Lung (tissue), 11 donors: ENCODE measurements at regions not wholly inside any gene's neighbourhood (a gene's known extent, or its start where the extent isn't known, plus 50 kb on each side); places are given as distances from the start of the nearest gene placed in this dataset.
A peak's percentile ranks its signal among the peaks of the same experiment; 100 is the strongest.

Experiments used
- ATAC-seq: fragments of 200-7000 bp; cut with Tn5 transposase; one replicate; pipeline ENCODE4 v1.9.1; 2020; ENCODE audit warnings: moderate number of reproducible peaks; ENCODE audit not compliant: insufficient read depth, low FRiP score
- DNase-seq, 3 donors: peaks; one replicate each; pipeline ENCODE4 v3.0.0-alpha.2; 2013 to 2017
- H3K27ac ChIP-seq, 2 donors: one replicate each; pipeline ENCODE4 v1.5.1; 2013; ENCODE audit warnings: mild to moderate bottlenecking in 2 of 2, moderate library complexity in 2 of 2, control low read depth in 1 of 2, inconsistent platforms in 1 of 2, low read depth in 1 of 2, low read length in 1 of 2
- H3K27me3 ChIP-seq, 3 donors: one replicate each; pipeline ENCODE4 v1.5.1; 2013; ENCODE audit warnings: low read length in 2 of 3; ENCODE audit not compliant: control insufficient read depth in 3 of 3, insufficient read depth in 3 of 3
- H3K36me3 ChIP-seq, 4 donors: one replicate each; pipeline ENCODE4 v1.5.1; 2013; ENCODE audit warnings: low read length in 4 of 4, mild to moderate bottlenecking in 1 of 4, moderate library complexity in 1 of 4; ENCODE audit not compliant: control insufficient read depth in 4 of 4, insufficient read depth in 4 of 4
- H3K4me1 ChIP-seq, 5 donors: one replicate each; pipeline ENCODE4 v1.5.1; 2013; ENCODE audit warnings: low read length in 5 of 5, mild to moderate bottlenecking in 2 of 5, moderate library complexity in 1 of 5; ENCODE audit not compliant: control insufficient read depth in 5 of 5, insufficient read depth in 5 of 5
- H3K4me3 ChIP-seq: one replicate; pipeline ENCODE4 v1.5.1; 2013; ENCODE audit warnings: mild to moderate bottlenecking, control low read depth, moderate library complexity
- H3K9ac ChIP-seq, 2 donors: one replicate each; pipeline ENCODE4 v1.5.1; 2013; ENCODE audit warnings: low read length in 2 of 2, control low read depth in 1 of 2; ENCODE audit not compliant: insufficient read depth in 1 of 2
- H3K9me3 ChIP-seq, 4 donors: one replicate each; pipeline ENCODE4 v1.5.1; 2013; ENCODE audit warnings: low read length in 3 of 4, mild to moderate bottlenecking in 1 of 4, moderate library complexity in 1 of 4; ENCODE audit not compliant: control insufficient read depth in 4 of 4, insufficient read depth in 3 of 4
- CTCF ChIP-seq: IDR thresholded peaks from 2 replicates; pipeline ENCODE4 v1.5.1; 2012; ENCODE audit warnings: mild to moderate bottlenecking; ENCODE audit errors: control extremely low read depth, extremely low read depth
- WGBS, 2 donors: extraction: QIAGEN DNeasy Blood & Tissue Kit; methylation state at CpG; one replicate each; pipeline ENCODE4 v1.1.7; 2013; 5-methylcytosine and 5-hydroxymethylcytosine counted together
- donor health status: control.
- donor health status: control.
- donor health status: Bipolar disorder and iron deficiency.
- donor health status: healthy.
- donor health status: DM: yes; HTN: yes; CAD: no.

GRCh38 chr1:83765125-83765524 lies 233.8 kb downstream of the TTLL7 start:
- Histone ChIP-seq H3K9me3 (no peaks in the 10 kb centered on the region), H3K36me3 (no peaks in the 10 kb centered on the region), H3K27me3 (no peaks in the 10 kb centered on the region), H3K4me1 (peaks cover 0 to 50% (median 5%) of the 10 kb centered on the region in 5 donors), H3K4me3 (no peak overlapping the region), H3K9ac (no peak overlapping the region), H3K27ac (no peak overlapping the region)
- ATAC-seq (no peak), DNase-seq (no peak)
- no peak for TF ChIP-seq CTCF
- WGBS, 2 donors = 75 to 84% methylated on average over 3 of the region's 3 CpGs

GRCh38 chr1:83764209-83764608 lies 234.7 kb downstream of the TTLL7 start:
- no peak for ATAC-seq

GRCh38 chr1:83763361-83764095 lies 235.4 kb downstream of the TTLL7 start:
- no peak for TF ChIP-seq CTCF
- DNase-seq = peak in 2 of 3 donors; percentile 56 to 62
- no peak overlapping the region for H3K9ac ChIP-seq
- no peak for ATAC-seq
- no peaks in the 10 kb centered on the region for H3K27me3 ChIP-seq
- no peak overlapping the region for H3K27ac ChIP-seq
- no peaks in the 10 kb centered on the region for H3K9me3 ChIP-seq
- H3K36me3 ChIP-seq = no peaks in the 10 kb centered on the region
- peaks cover 0 to 46% (median 5%) of the 10 kb centered on the region in 5 donors for H3K4me1 ChIP-seq
- H3K4me3 ChIP-seq = no peak overlapping the region
- 57 to 67% methylated on average over 6 of the region's 6 CpGs for WGBS, 2 donors

More at GRCh38 chr1:83764209-83764608, 234.7 kb downstream of the TTLL7 start:
- Histone ChIP-seq H3K27me3 (no peaks in the 10 kb centered on the region), H3K36me3 (no peaks in the 10 kb centered on the region), H3K9me3 (no peaks in the 10 kb centered on the region), H3K9ac (no peak overlapping the region), H3K27ac (no peak overlapping the region), H3K4me1 (peaks cover 0 to 46% (median 5%) of the 10 kb centered on the region in 5 donors), H3K4me3 (no peak overlapping the region)
- WGBS, 2 donors = 85 to 93% methylated on average over 2 of the region's 2 CpGs
- no peak for DNase-seq
- TF ChIP-seq CTCF = no peak
